Mesendoderm (in vitro differentiated cells): ENCODE measurements at regions not wholly inside any gene's neighbourhood (a gene's known extent, or its start where the extent isn't known, plus 50 kb on each side); places are given as distances from the start of the nearest gene placed in this dataset.
"Not testable (repeated sequence)": the region's sequence is repeated elsewhere in the genome, so short reads cannot be mapped to it uniquely, and the experiment has no call there.

Source experiments
- DNase-seq: peaks from one replicate; pipeline ENCODE4 v3.0.0; 2013
- H2AK5ac ChIP-seq: 2 replicates; pipeline ENCODE4 v1.6.1; 2013; ENCODE audit warnings: low read length, inconsistent platforms
- H2BK120ac ChIP-seq: 2 replicates; pipeline ENCODE4 v1.6.1; 2013; ENCODE audit warnings: low read depth, mild to moderate bottlenecking, low read length, moderate library complexity, mixed read lengths
- H2BK15ac ChIP-seq: replicated peaks from 2 replicates; pipeline ENCODE4 v1.6.1; 2013; ENCODE audit warnings: low read depth, mild to moderate bottlenecking, moderate library complexity
- H2BK5ac ChIP-seq: 2 replicates; pipeline ENCODE4 v1.6.1; 2013; ENCODE audit warnings: low read length, inconsistent platforms
- H3K18ac ChIP-seq: 2 replicates; pipeline ENCODE4 v1.6.1; 2013; ENCODE audit warnings: mild to moderate bottlenecking, low read length, mixed read lengths
- H3K23ac ChIP-seq: one replicate; pipeline ENCODE4 v1.6.1; 2013; ENCODE audit warnings: low read length
- H3K27ac ChIP-seq: 2 replicates; pipeline ENCODE4 v1.5.1; 2013; ENCODE audit warnings: low read depth, mild to moderate bottlenecking, inconsistent platforms, low read length, moderate library complexity
- H3K27me3 ChIP-seq: 2 replicates; pipeline ENCODE4 v1.6.1; 2013; ENCODE audit warnings: low read length, control low read depth, mild to moderate bottlenecking, inconsistent platforms; ENCODE audit not compliant: insufficient read depth, poor library complexity
- H3K36me3 ChIP-seq: 2 replicates; pipeline ENCODE4 v1.6.1; 2013; ENCODE audit warnings: low read length, inconsistent platforms; ENCODE audit not compliant: control insufficient read depth, insufficient read depth
- H3K4ac ChIP-seq: one replicate; pipeline ENCODE4 v1.6.1; 2013; ENCODE audit warnings: low read depth, mild to moderate bottlenecking, low read length, moderate library complexity
- H3K4me1 ChIP-seq: 2 replicates; pipeline ENCODE4 v1.6.1; 2013; ENCODE audit warnings: low read depth, low read length, inconsistent platforms; ENCODE audit not compliant: control insufficient read depth
- H3K4me2 ChIP-seq: 2 replicates; pipeline ENCODE4 v1.6.1; 2013; ENCODE audit warnings: low read length
- H3K4me3 ChIP-seq: 2 replicates; pipeline ENCODE4 v1.5.1; 2013; ENCODE audit warnings: mild to moderate bottlenecking, low read length
- H3K56ac ChIP-seq: one replicate; pipeline ENCODE4 v1.6.1; 2013; ENCODE audit warnings: low read length
- H3K79me1 ChIP-seq: 2 replicates; pipeline ENCODE4 v1.6.1; 2013; ENCODE audit warnings: low read length, inconsistent platforms
- H3K79me2 ChIP-seq: 2 replicates; pipeline ENCODE4 v1.6.1; 2013; ENCODE audit warnings: mild to moderate bottlenecking, low read length; ENCODE audit not compliant: control insufficient read depth, insufficient read depth
- H3K9ac ChIP-seq: 2 replicates; pipeline ENCODE4 v1.6.1; 2013; ENCODE audit warnings: low read length, inconsistent platforms
- H4K5ac ChIP-seq: one replicate; pipeline ENCODE4 v1.6.1; 2013; ENCODE audit warnings: low read length
- H4K8ac ChIP-seq: one replicate; pipeline ENCODE4 v1.6.1; 2013; ENCODE audit warnings: low read depth, mild to moderate bottlenecking, control low read depth, low read length, moderate library complexity
- WGBS: extraction: QIAGEN DNeasy Blood & Tissue Kit; methylation state at CpG from one replicate; pipeline ENCODE4 v1.1.7; 2013; ENCODE audit warnings: low lambda C conversion rate, missing lambda C conversion rate; ENCODE audit not compliant: insufficient coverage; ENCODE audit errors: extremely low coverage; 5-methylcytosine and 5-hydroxymethylcytosine counted together

- no peak overlapping the region for H2BK120ac ChIP-seq
- H3K36me3 ChIP-seq = no peaks in the 10 kb centered on the region
- H3K9ac ChIP-seq = no peak overlapping the region
- H4K5ac ChIP-seq = no peak overlapping the region
- no peaks in the 10 kb centered on the region for H3K4me1 ChIP-seq
- H3K56ac ChIP-seq = no peak overlapping the region
- no peak overlapping the region for H3K27ac ChIP-seq
- H2BK5ac ChIP-seq = no peak overlapping the region
- no peak overlapping the region for H3K23ac ChIP-seq
- no peak overlapping the region for H3K18ac ChIP-seq
- no peaks in the 10 kb centered on the region for H3K79me1 ChIP-seq
- no CpG with 5 or more reads among the region's 4 CpGs for WGBS
- H2AK5ac ChIP-seq = no peak overlapping the region
- no peak overlapping the region for H2BK15ac ChIP-seq
- H3K4me2 ChIP-seq = no peak overlapping the region
- no peaks in the 10 kb centered on the region for H3K79me2 ChIP-seq
- H3K27me3 ChIP-seq = no peaks in the 10 kb centered on the region
- no peak overlapping the region for H3K4ac ChIP-seq
- no peak for DNase-seq
- H3K4me3 ChIP-seq = no peak overlapping the region
- no peak overlapping the region for H4K8ac ChIP-seq
Measured at GRCh38 chr6:96436398-96436797, 85.2 kb upstream of the UFL1 start.

- not testable (repeated sequence) for H3K4me1 ChIP-seq, H4K8ac ChIP-seq, H3K27ac ChIP-seq, H3K79me1 ChIP-seq, H3K4me2 ChIP-seq, H3K4me3 ChIP-seq, DNase-seq, H3K18ac ChIP-seq, H2AK5ac ChIP-seq, H3K36me3 ChIP-seq, H3K4ac ChIP-seq, H2BK5ac ChIP-seq, H3K23ac ChIP-seq, H3K27me3 ChIP-seq, H4K5ac ChIP-seq, H3K9ac ChIP-seq, H3K79me2 ChIP-seq, H3K56ac ChIP-seq, H2BK120ac ChIP-seq, H2BK15ac ChIP-seq
- no CpG with 5 or more reads among the region's 6 CpGs for WGBS
Measured at GRCh38 chr6:96437228-96437627, 84.4 kb upstream of the UFL1 start.

GRCh38 chr6:96450082-96450769, 71.4 kb upstream of the UFL1 start:
- no peak overlapping the region for H3K4me3 ChIP-seq
- H2BK5ac ChIP-seq = no peak overlapping the region
- H3K56ac ChIP-seq = no peak overlapping the region
- no peak overlapping the region for H3K4ac ChIP-seq
- no peak overlapping the region for H2BK15ac ChIP-seq
- no peak overlapping the region for H3K9ac ChIP-seq
- H3K36me3 ChIP-seq = no peaks in the 10 kb centered on the region
- H3K79me2 ChIP-seq = no peaks in the 10 kb centered on the region
- H4K8ac ChIP-seq = no peak overlapping the region
- H3K18ac ChIP-seq = no peak overlapping the region
- no peak overlapping the region for H3K4me2 ChIP-seq
- H4K5ac ChIP-seq = no peak overlapping the region
- WGBS = no CpG with 5 or more reads among the region's 5 CpGs
- H2AK5ac ChIP-seq = no peak overlapping the region
- H3K79me1 ChIP-seq = no peaks in the 10 kb centered on the region
- no peak for DNase-seq
- no peak overlapping the region for H3K27ac ChIP-seq
- no peaks in the 10 kb centered on the region for H3K27me3 ChIP-seq
- H3K23ac ChIP-seq = no peak overlapping the region
- H3K4me1 ChIP-seq = no peaks in the 10 kb centered on the region
- H2BK120ac ChIP-seq = no peak overlapping the region

- Histone ChIP-seq H3K4me3 (no peak overlapping the region), H3K56ac (no peak overlapping the region), H2BK15ac (no peak overlapping the region), H3K4me1 (no peaks in the 10 kb centered on the region), H3K36me3 (no peaks in the 10 kb centered on the region), H3K4ac (no peak overlapping the region), H2BK120ac (no peak overlapping the region), H3K27me3 (no peaks in the 10 kb centered on the region), H3K18ac (no peak overlapping the region), H3K4me2 (no peak overlapping the region), H3K79me1 (no peaks in the 10 kb centered on the region), H3K27ac (no peak overlapping the region), H3K23ac (no peak overlapping the region), H2BK5ac (no peak overlapping the region), H2AK5ac (no peak overlapping the region), H4K5ac (no peak overlapping the region), H3K79me2 (no peaks in the 10 kb centered on the region), H3K9ac (no peak overlapping the region), H4K8ac (no peak overlapping the region)
- no peak for DNase-seq
Measured at GRCh38 chr6:96450770-96451130, 70.9 kb upstream of the UFL1 start.

- no peak overlapping the region for H2AK5ac ChIP-seq
- H3K27me3 ChIP-seq = no peaks in the 10 kb centered on the region
- no peak overlapping the region for H2BK5ac ChIP-seq
- no peak overlapping the region for H3K27ac ChIP-seq
- no peak overlapping the region for H3K9ac ChIP-seq
- no peaks in the 10 kb centered on the region for H3K79me2 ChIP-seq
- H3K23ac ChIP-seq = no peak overlapping the region
- no peak overlapping the region for H3K4ac ChIP-seq
- no peak overlapping the region for H3K4me2 ChIP-seq
- H3K56ac ChIP-seq = no peak overlapping the region
- DNase-seq = no peak
- H3K18ac ChIP-seq = no peak overlapping the region
- no peaks in the 10 kb centered on the region for H3K36me3 ChIP-seq
- H3K4me1 ChIP-seq = no peaks in the 10 kb centered on the region
- H4K5ac ChIP-seq = no peak overlapping the region
- no peaks in the 10 kb centered on the region for H3K79me1 ChIP-seq
- WGBS = no CpG with 5 or more reads among the region's 4 CpGs
- no peak overlapping the region for H3K4me3 ChIP-seq
- no peak overlapping the region for H4K8ac ChIP-seq
- no peak overlapping the region for H2BK120ac ChIP-seq
- no peak overlapping the region for H2BK15ac ChIP-seq
Measured at GRCh38 chr6:96458771-96459170, 62.8 kb upstream of the UFL1 start.

- H2BK15ac ChIP-seq = no peak overlapping the region
- H4K8ac ChIP-seq = no peak overlapping the region
- H4K5ac ChIP-seq = no peak overlapping the region
- WGBS = no CpG with 5 or more reads among the region's 6 CpGs
- H3K18ac ChIP-seq = no peak overlapping the region
- H3K4ac ChIP-seq = no peak overlapping the region
- no peaks in the 10 kb centered on the region for H3K79me1 ChIP-seq
- H3K56ac ChIP-seq = no peak overlapping the region
- no peak overlapping the region for H3K4me3 ChIP-seq
- DNase-seq = no peak
- H3K79me2 ChIP-seq = no peaks in the 10 kb centered on the region
- H3K9ac ChIP-seq = no peak overlapping the region
- H2BK5ac ChIP-seq = no peak overlapping the region
- no peaks in the 10 kb centered on the region for H3K4me1 ChIP-seq
- H2AK5ac ChIP-seq = no peak overlapping the region
- no peak overlapping the region for H3K4me2 ChIP-seq
- no peak overlapping the region for H3K27ac ChIP-seq
- H3K27me3 ChIP-seq = no peaks in the 10 kb centered on the region
- no peaks in the 10 kb centered on the region for H3K36me3 ChIP-seq
- H2BK120ac ChIP-seq = no peak overlapping the region
- H3K23ac ChIP-seq = no peak overlapping the region
Measured at GRCh38 chr6:96460052-96460700, 61.4 kb upstream of the UFL1 start.
